GM23248 (cell line): ENCODE measurements at regions not wholly inside any gene's neighbourhood (a gene's known extent, or its start where the extent isn't known, plus 50 kb on each side); places are given as distances from the start of the nearest gene placed in this dataset.

ENCODE experiments used
- DNase-seq: peaks from one replicate; pipeline ENCODE4 v3.0.0-alpha.2; 2015
- H2AFZ ChIP-seq: fragments of 200-600 bp; sonication (generic); 2 replicates; pipeline ENCODE4 v1.6.1; 2016; ENCODE audit warnings: antibody characterized with exemption
- H3F3A ChIP-seq: fragments of 200-600 bp; sonication (generic); 2 replicates; pipeline ENCODE4 v1.6.1; 2016; ENCODE audit warnings: mild to moderate bottlenecking, antibody characterized with exemption, mixed run types; ENCODE audit not compliant: insufficient read depth
- H3K27ac ChIP-seq: fragments of 200-600 bp; sonication (generic); 2 replicates; pipeline ENCODE4 v1.5.1; 2016; ENCODE audit warnings: mild to moderate bottlenecking
- H3K27me3 ChIP-seq: fragments of 200-600 bp; sonication (generic); replicated peaks from 2 replicates; pipeline ENCODE4 v1.6.1; 2016; ENCODE audit warnings: mild to moderate bottlenecking; ENCODE audit not compliant: insufficient read depth
- H3K36me3 ChIP-seq: fragments of 200-600 bp; sonication (generic); 2 replicates; pipeline ENCODE4 v1.6.1; 2016; ENCODE audit warnings: low read depth, mild to moderate bottlenecking
- H3K4me1 ChIP-seq: fragments of 200-600 bp; sonication (generic); 2 replicates; pipeline ENCODE4 v1.6.1; 2016; ENCODE audit warnings: mild to moderate bottlenecking; ENCODE audit not compliant: insufficient read depth
- H3K4me2 ChIP-seq: fragments of 200-600 bp; sonication (generic); one replicate; pipeline ENCODE4 v1.6.1; 2016; ENCODE audit warnings: mild to moderate bottlenecking; ENCODE audit not compliant: unreplicated experiment
- H3K4me3 ChIP-seq: fragments of 200-600 bp; sonication (generic); 2 replicates; pipeline ENCODE4 v1.5.1; 2016; ENCODE audit warnings: mild to moderate bottlenecking
- H3K79me2 ChIP-seq: fragments of 200-600 bp; sonication (generic); 2 replicates; pipeline ENCODE4 v1.6.1; 2016; ENCODE audit warnings: mild to moderate bottlenecking; ENCODE audit not compliant: insufficient read depth
- H3K9ac ChIP-seq: fragments of 200-600 bp; sonication (generic); 2 replicates; pipeline ENCODE4 v1.6.1; 2016; ENCODE audit warnings: mild to moderate bottlenecking
- H3K9me2 ChIP-seq: fragments of 200-600 bp; sonication (generic); 2 replicates; pipeline ENCODE4 v1.6.1; 2016; ENCODE audit warnings: mixed run types, mild to moderate bottlenecking, moderate library complexity; ENCODE audit not compliant: insufficient read depth
- H3K9me3 ChIP-seq: fragments of 200-600 bp; sonication (generic); one replicate; pipeline ENCODE4 v1.6.1; 2017; ENCODE audit warnings: low read depth
- H4K20me1 ChIP-seq: fragments of 200-600 bp; sonication (generic); 2 replicates; pipeline ENCODE4 v1.6.0; 2016; ENCODE audit not compliant: insufficient read depth
- EZH2 ChIP-seq: fragments of 200-600 bp; sonication (generic); IDR thresholded peaks from 2 replicates; pipeline ENCODE4 v1.6.1; 2018; ENCODE audit warnings: antibody characterized with exemption, mild to moderate bottlenecking; ENCODE audit not compliant: insufficient read depth, poor library complexity, severe bottlenecking
- EZH2phosphoT487 ChIP-seq: fragments of 200-600 bp; sonication (generic); IDR thresholded peaks from 2 replicates; pipeline ENCODE4 v1.6.1; 2018; ENCODE audit warnings: antibody characterized with exemption, moderate library complexity, mild to moderate bottlenecking, low read depth; ENCODE audit not compliant: insufficient read depth
- WGBS, 2 experiments: methylation state at CpG; one replicate each; pipeline ENCODE4 v1.1.6; 2015 to 2017; ENCODE audit warnings: low lambda C conversion rate in 2 of 2, low coverage in 1 of 2; ENCODE audit errors: missing lambda C conversion rate in 2 of 2; 5-methylcytosine and 5-hydroxymethylcytosine counted together
- in situ Hi-C: fragments of 300-500 bp; cut with MboI; formaldehyde crosslinking; loops from 2 replicates; pipeline ENCODE4 v1.15.0; 2020

DNA sequence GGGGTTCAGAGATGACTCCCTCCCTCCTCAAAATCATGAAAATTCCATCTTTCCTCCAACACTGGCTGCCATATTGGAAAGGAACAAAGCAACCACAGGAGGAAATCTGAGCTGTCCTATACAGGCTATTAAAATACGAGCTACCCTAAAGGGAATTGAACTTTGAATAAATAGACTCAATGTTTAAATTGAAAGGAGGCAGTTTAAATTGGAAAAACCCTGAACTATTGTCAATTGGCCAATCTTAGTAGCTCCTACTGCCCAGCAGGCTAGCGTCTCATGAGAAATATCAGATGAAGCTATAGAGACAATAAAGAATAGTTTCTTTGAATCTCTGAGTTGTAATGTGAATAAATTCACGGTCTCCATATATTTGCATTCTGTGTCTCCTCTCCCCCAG lies 85.4 kb upstream of the KCNE2 start:
- H3K79me2 ChIP-seq = no peaks in the 10 kb centered on the region
- no peak overlapping the region for H3K9ac ChIP-seq
- H3K4me1 ChIP-seq = peaks cover 5% of the 10 kb centered on the region; the same call in 1 of the 2 replicates
- H3K4me3 ChIP-seq = no peak overlapping the region
- H3F3A ChIP-seq = no peaks in the 10 kb centered on the region
- H2AFZ ChIP-seq = no peak overlapping the region
- in situ Hi-C loops = no loop called here
- no peak for DNase-seq
- H3K9me3 ChIP-seq = no peaks in the 10 kb centered on the region
- H3K36me3 ChIP-seq = no peaks in the 10 kb centered on the region
- no peaks in the 10 kb centered on the region for H3K9me2 ChIP-seq
- no peak overlapping the region for H3K4me2 ChIP-seq
- TF ChIP-seq EZH2 (no peak), EZH2phosphoT487 (no peak)
- H4K20me1 ChIP-seq = no peaks in the 10 kb centered on the region
- H3K27ac ChIP-seq = no peak overlapping the region
- WGBS, 2 experiments = 87 to 89% methylated on average over 3 of the region's 3 CpGs
- H3K27me3 ChIP-seq = no peaks in the 10 kb centered on the region

DNA sequence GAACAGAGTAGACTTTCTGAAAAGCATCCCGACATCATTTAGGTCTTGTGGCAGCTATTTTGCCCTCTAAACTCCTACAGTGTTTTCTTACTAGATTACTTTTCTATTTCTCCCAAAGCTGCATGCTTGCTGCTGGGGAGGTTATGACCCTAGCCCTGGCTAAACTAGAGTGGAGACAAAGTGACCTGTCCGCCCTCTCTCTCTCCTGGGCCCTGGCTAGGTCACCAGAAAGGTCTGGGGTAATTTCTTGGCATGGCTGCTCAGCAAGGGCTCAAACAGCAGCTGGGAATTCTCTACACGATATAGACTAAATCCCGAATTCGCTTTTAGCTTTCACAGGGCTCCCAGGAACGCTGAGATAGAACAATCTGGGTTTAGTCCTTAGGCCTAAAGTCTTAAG lies 84.5 kb upstream of the KCNE2 start:
- TF ChIP-seq EZH2phosphoT487 (no peak), EZH2 (no peak)
- in situ Hi-C loops = no loop called here
- Histone ChIP-seq H3K79me2 (no peaks in the 10 kb centered on the region), H3K4me2 (no peak overlapping the region), H2AFZ (no peak overlapping the region), H3F3A (no peaks in the 10 kb centered on the region), H3K36me3 (no peaks in the 10 kb centered on the region), H3K9me2 (no peaks in the 10 kb centered on the region), H3K9ac (no peak overlapping the region), H3K9me3 (no peaks in the 10 kb centered on the region), H4K20me1 (no peaks in the 10 kb centered on the region), H3K27ac (no peak overlapping the region), H3K27me3 (no peaks in the 10 kb centered on the region), H3K4me3 (no peak overlapping the region), H3K4me1 (no peaks in the 10 kb centered on the region)
- no peak for DNase-seq
- 92 to 93% methylated on average over 6 of the region's 6 CpGs for WGBS, 2 experiments

DNA sequence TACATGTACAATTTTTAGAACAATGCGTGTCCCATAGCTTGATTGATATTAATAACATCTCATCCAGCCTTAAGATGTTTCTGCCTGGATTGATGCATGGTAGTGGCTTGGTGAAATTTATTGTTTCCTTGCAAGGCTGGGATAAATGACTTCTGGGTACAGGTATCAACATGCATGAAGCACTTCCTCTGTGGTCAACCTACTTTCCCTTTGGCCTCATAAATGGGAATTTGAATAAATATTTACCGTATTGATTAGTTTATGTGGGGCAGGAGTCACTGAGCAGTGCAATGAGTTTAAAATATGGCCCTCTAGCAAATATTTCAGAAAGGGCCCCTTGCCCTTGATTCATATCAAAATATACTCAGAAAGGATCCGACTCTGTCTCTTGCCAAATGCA lies 83.9 kb upstream of the KCNE2 start:
- no peak overlapping the region for H2AFZ ChIP-seq
- WGBS, 2 experiments = 73 to 83% methylated on average over 3 of the region's 3 CpGs
- no peaks in the 10 kb centered on the region for H3K27me3 ChIP-seq
- H3K27ac ChIP-seq = no peak overlapping the region
- no peaks in the 10 kb centered on the region for H3K79me2 ChIP-seq
- H3F3A ChIP-seq = no peaks in the 10 kb centered on the region
- DNase-seq = no peak
- no peaks in the 10 kb centered on the region for H4K20me1 ChIP-seq
- H3K36me3 ChIP-seq = no peaks in the 10 kb centered on the region
- no peaks in the 10 kb centered on the region for H3K4me1 ChIP-seq
- in situ Hi-C loops = no loop called here
- no peak overlapping the region for H3K4me2 ChIP-seq
- no peak overlapping the region for H3K4me3 ChIP-seq
- H3K9ac ChIP-seq = no peak overlapping the region
- H3K9me2 ChIP-seq = no peaks in the 10 kb centered on the region
- no peaks in the 10 kb centered on the region for H3K9me3 ChIP-seq
- TF ChIP-seq EZH2 (no peak), EZH2phosphoT487 (no peak)

DNA sequence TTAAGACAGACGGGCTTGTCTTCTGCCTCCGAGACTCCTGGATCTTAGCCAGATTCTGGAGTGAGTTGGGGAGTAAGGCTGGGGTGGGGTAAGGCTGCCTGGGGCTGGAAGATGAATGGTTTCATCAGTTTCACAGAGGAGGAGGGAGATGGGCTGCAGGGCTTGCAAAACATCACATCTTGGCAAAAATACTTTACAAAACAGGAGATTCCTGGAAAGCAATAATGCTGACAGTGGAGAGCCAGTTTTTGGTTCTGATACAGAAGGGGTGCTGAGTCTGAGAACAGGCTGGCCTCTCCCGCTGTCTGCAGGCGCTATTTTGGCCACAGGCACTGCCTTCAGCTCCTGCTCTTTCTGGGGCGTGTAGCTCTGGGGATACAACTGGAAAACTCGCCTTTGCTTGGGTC lies 83.4 kb upstream of the KCNE2 start:
- Histone ChIP-seq H3K4me2 (no peak overlapping the region), H3K36me3 (no peaks in the 10 kb centered on the region), H3K9me3 (no peaks in the 10 kb centered on the region), H3K9me2 (no peaks in the 10 kb centered on the region), H4K20me1 (no peaks in the 10 kb centered on the region), H3K27me3 (no peaks in the 10 kb centered on the region), H3K9ac (no peak overlapping the region), H3K4me1 (no peaks in the 10 kb centered on the region), H3F3A (no peaks in the 10 kb centered on the region), H3K79me2 (no peaks in the 10 kb centered on the region), H2AFZ (no peak overlapping the region), H3K27ac (no peak overlapping the region), H3K4me3 (no peak overlapping the region)
- no peak for TF ChIP-seq EZH2phosphoT487
- TF ChIP-seq EZH2 = no peak
- in situ Hi-C loops = no loop called here
- DNase-seq = peak; percentile 1
- 30 to 33% methylated on average over 6 of the region's 6 CpGs for WGBS, 2 experiments

DNA sequence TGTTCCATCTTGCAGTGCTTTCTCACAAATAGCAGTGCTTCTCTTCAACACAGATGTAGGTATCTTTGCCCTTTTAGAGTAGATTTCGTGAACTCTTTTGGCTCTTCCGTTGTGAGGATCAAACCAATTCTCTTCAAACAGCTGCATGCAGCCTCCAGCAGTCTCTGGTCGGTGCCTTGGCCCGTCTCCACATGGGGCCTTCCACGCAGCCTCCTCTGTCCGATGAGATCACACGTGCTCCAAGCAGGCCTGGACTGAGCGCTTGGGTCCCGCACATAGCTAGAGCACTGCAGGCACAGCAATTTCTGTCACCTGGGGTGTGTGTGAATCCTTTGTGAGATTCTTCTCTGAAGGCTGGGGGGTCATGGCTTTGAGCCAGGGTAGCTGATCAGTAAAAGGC lies 82.8 kb upstream of the KCNE2 start:
- Histone ChIP-seq H3K9me3 (no peaks in the 10 kb centered on the region), H3K9me2 (no peaks in the 10 kb centered on the region), H4K20me1 (no peaks in the 10 kb centered on the region), H3K4me2 (no peak overlapping the region), H3F3A (no peaks in the 10 kb centered on the region), H3K27me3 (no peaks in the 10 kb centered on the region), H3K4me3 (no peak overlapping the region), H3K9ac (no peak overlapping the region), H3K36me3 (no peaks in the 10 kb centered on the region), H3K79me2 (no peaks in the 10 kb centered on the region), H2AFZ (no peak overlapping the region), H3K27ac (no peak overlapping the region), H3K4me1 (no peaks in the 10 kb centered on the region)
- in situ Hi-C loops = no loop called here
- 50 to 51% methylated on average over 9 of the region's 9 CpGs for WGBS, 2 experiments
- TF ChIP-seq EZH2 = no peak
- TF ChIP-seq EZH2phosphoT487 = no peak
- no peak for DNase-seq
